Loucy (cell line): ENCODE measurements at regions not wholly inside any gene's neighbourhood (a gene's known extent, or its start where the extent isn't known, plus 50 kb on each side); places are given as distances from the start of the nearest gene placed in this dataset.

Experiments used
- EZH2phosphoT487 ChIP-seq: fragments of 200-600 bp; IDR thresholded peaks from 2 replicates; pipeline ENCODE4 v1.6.1; 2018; ENCODE audit warnings: antibody characterized with exemption, mild to moderate bottlenecking, moderate library complexity, borderline replicate concordance
- TF ChIP-seq, protein P1 (sequence below): fragments of 200-600 bp; sonication (generic); conservative IDR thresholded peaks from 2 replicates; pipeline ENCODE4 v1.5.1; 2014; ENCODE audit warnings: mild to moderate bottlenecking, antibody characterized with exemption, low read length

- TF ChIP-seq, protein P1, sequence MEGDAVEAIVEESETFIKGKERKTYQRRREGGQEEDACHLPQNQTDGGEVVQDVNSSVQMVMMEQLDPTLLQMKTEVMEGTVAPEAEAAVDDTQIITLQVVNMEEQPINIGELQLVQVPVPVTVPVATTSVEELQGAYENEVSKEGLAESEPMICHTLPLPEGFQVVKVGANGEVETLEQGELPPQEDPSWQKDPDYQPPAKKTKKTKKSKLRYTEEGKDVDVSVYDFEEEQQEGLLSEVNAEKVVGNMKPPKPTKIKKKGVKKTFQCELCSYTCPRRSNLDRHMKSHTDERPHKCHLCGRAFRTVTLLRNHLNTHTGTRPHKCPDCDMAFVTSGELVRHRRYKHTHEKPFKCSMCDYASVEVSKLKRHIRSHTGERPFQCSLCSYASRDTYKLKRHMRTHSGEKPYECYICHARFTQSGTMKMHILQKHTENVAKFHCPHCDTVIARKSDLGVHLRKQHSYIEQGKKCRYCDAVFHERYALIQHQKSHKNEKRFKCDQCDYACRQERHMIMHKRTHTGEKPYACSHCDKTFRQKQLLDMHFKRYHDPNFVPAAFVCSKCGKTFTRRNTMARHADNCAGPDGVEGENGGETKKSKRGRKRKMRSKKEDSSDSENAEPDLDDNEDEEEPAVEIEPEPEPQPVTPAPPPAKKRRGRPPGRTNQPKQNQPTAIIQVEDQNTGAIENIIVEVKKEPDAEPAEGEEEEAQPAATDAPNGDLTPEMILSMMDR = no peak
- no peak for TF ChIP-seq EZH2phosphoT487
Measured at GRCh38 chr7:25862261-25863004, 289.6 kb upstream of the NFE2L3 start.
